ENCODE measurements at regions not wholly inside any gene's neighbourhood (a gene's known extent, or its start where the extent isn't known, plus 50 kb on each side); places are given as distances from the start of the nearest gene placed in this dataset.

- Histone ChIP-seq H3K4me1 (ENCODE audit: insufficient read depth) (no peaks in the 10 kb centered on the region), H3K9me3 (no peaks in the 10 kb centered on the region), H3K36me3 (no peaks in the 10 kb centered on the region), H3K4me3 (no peak overlapping the region), H3K27me3 (no peaks in the 10 kb centered on the region), H3K27ac (no peak overlapping the region)
- no peak for TF ChIP-seq EP300 (IDR thresholded peaks at IDR 0.05)
- no peak for TF ChIP-seq POLR2A (IDR thresholded peaks at IDR 0.05)
- TF ChIP-seq, protein P1, sequence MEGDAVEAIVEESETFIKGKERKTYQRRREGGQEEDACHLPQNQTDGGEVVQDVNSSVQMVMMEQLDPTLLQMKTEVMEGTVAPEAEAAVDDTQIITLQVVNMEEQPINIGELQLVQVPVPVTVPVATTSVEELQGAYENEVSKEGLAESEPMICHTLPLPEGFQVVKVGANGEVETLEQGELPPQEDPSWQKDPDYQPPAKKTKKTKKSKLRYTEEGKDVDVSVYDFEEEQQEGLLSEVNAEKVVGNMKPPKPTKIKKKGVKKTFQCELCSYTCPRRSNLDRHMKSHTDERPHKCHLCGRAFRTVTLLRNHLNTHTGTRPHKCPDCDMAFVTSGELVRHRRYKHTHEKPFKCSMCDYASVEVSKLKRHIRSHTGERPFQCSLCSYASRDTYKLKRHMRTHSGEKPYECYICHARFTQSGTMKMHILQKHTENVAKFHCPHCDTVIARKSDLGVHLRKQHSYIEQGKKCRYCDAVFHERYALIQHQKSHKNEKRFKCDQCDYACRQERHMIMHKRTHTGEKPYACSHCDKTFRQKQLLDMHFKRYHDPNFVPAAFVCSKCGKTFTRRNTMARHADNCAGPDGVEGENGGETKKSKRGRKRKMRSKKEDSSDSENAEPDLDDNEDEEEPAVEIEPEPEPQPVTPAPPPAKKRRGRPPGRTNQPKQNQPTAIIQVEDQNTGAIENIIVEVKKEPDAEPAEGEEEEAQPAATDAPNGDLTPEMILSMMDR (IDR thresholded peaks at IDR 0.05): no peak
- 3 to 5% (median 3%) methylated on average over 10 to 17 of the region's 17 CpGs for WGBS, 3 donors
- peak in 2 of 5 donors; percentile 15 to 21 for DNase-seq
- intact Hi-C loops (cut with DNase I): no loop called here
Observed at GRCh38 chr5:174910245-174910737, 185.9 kb downstream of the MSX2 start.

GRCh38 chr5:174903172-174903732 lies 178.9 kb downstream of the MSX2 start:
- no peaks in the 10 kb centered on the region for H3K36me3 ChIP-seq
- no peak for DNase-seq
- TF ChIP-seq, protein P1 (IDR thresholded peaks at IDR 0.05): no peak
- TF ChIP-seq EP300 (IDR thresholded peaks at IDR 0.05): no peak
- H3K9me3 ChIP-seq: no peaks in the 10 kb centered on the region
- intact Hi-C loops (cut with DNase I): no loop called here
- no peaks in the 10 kb centered on the region for H3K4me1 ChIP-seq (ENCODE audit: insufficient read depth)
- 85 to 100% (median 90%) methylated on average over 1 of the region's 1 CpG for WGBS, 3 donors
- no peak overlapping the region for H3K4me3 ChIP-seq
- H3K27ac ChIP-seq: no peak overlapping the region
- H3K27me3 ChIP-seq: no peaks in the 10 kb centered on the region

GRCh38 chr5:174901336-174901735 lies 177.0 kb downstream of the MSX2 start:
- H3K27ac ChIP-seq: no peak overlapping the region
- no peaks in the 10 kb centered on the region for H3K9me3 ChIP-seq
- intact Hi-C loops (cut with DNase I): no loop called here
- WGBS, 3 donors: 91 to 93% (median 91%) methylated on average over 19 of the region's 19 CpGs
- TF ChIP-seq EP300 (IDR thresholded peaks at IDR 0.05) (no peak), POLR2A (IDR thresholded peaks at IDR 0.05) (no peak)
- TF ChIP-seq, protein P1 (IDR thresholded peaks at IDR 0.05): no peak
- DNase-seq: no peak
- H3K4me3 ChIP-seq: no peak overlapping the region
- H3K27me3 ChIP-seq: no peaks in the 10 kb centered on the region
- no peaks in the 10 kb centered on the region for H3K36me3 ChIP-seq
- H3K4me1 ChIP-seq (ENCODE audit: insufficient read depth): no peaks in the 10 kb centered on the region

DNA sequence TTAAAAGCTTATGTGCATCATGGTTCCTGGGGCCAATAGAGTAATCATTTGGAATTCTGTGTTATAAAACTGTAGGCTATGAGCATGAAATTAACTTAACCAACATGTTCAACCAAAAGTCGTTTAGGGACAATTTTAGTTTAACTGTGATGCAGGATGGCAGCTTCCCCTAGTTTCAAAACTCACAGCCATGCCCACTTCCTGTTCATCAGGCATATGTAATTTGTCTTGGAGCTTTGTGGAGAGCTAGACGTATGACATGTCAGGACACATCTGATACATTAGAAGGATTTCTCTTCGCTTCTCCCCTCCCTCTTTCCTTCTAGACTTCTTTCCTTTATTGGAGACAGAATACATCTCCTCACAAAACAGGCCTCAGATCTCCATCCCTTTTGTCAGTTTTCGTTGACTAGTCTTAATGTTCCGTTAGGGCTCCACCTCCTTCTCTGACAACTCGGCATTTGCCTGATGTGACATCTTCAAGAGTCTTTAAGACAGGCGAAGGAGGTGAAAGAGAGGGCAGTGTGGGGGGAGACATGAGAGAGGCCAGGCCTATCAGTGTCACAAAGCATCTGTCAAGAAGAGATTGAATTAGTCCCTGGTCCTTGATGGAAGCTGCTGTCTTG lies 176.0 kb downstream of the MSX2 start:
- H3K36me3 ChIP-seq: no peaks in the 10 kb centered on the region
- intact Hi-C loops (cut with DNase I): no loop called here
- H3K4me1 ChIP-seq (ENCODE audit: insufficient read depth): no peaks in the 10 kb centered on the region
- 64 to 68% (median 65%) methylated on average over 7 of the region's 7 CpGs for WGBS, 3 donors
- no peaks in the 10 kb centered on the region for H3K9me3 ChIP-seq
- no peak overlapping the region for H3K4me3 ChIP-seq
- TF ChIP-seq EP300 (IDR thresholded peaks at IDR 0.05) (no peak), POLR2A (IDR thresholded peaks at IDR 0.05) (no peak)
- TF ChIP-seq, protein P1 (IDR thresholded peaks at IDR 0.05): no peak
- DNase-seq: no peak
- no peak overlapping the region for H3K27ac ChIP-seq
- H3K27me3 ChIP-seq: no peaks in the 10 kb centered on the region

Measured in ovary (tissue), 7 donors.